CD4-positive, alpha-beta T cell (primary cell): ENCODE measurements at regions not wholly inside any gene's neighbourhood (a gene's known extent, or its start where the extent isn't known, plus 50 kb on each side); places are given as distances from the start of the nearest gene placed in this dataset.

Source experiments
- ATAC-seq: fragments of 200-7000 bp; cut with Tn5 transposase; one replicate; pipeline ENCODE4 v1.10.0; 2022; ENCODE audit warnings: mild to moderate bottlenecking; ENCODE audit not compliant: poor library complexity
- CTCF ChIA-PET: fragments of 350-600 bp; sonication (Branson Sonifier 250); formaldehyde crosslinking; loops from one replicate; lab custom pipeline; 2021; ENCODE audit warnings: antibody characterized with exemption, inconsistent platforms; lab: Charles Lee
- POLR2A ChIA-PET: fragments of 350-600 bp; sonication (Branson Sonifier 250); formaldehyde crosslinking; loops from one replicate; lab custom pipeline; 2021; ENCODE audit warnings: antibody characterized with exemption, inconsistent platforms; lab: Charles Lee
- DNase-seq, 14 experiments: peaks; one replicate each; pipeline ENCODE4 v3.0.0-alpha.2; 2013 to 2020; ENCODE audit warnings: mixed read lengths in 2 of 14
- H3K27ac ChIP-seq, 2 donors: one replicate each; pipeline versions ENCODE4 v1.5.1 to v1.7.0; 2013; ENCODE audit warnings: low read length in 2 of 2, low read depth in 1 of 2, mild to moderate bottlenecking in 1 of 2
- H3K27me3 ChIP-seq, 2 experiments: 1 replicate in 1 of 2; 2 replicates in 1 of 2; pipeline versions ENCODE4 v1.6.1 to v1.7.0; 2013; ENCODE audit warnings: low read length in 2 of 2, control low read depth in 1 of 2, mild to moderate bottlenecking in 1 of 2, moderate library complexity in 1 of 2; ENCODE audit not compliant: insufficient read depth in 2 of 2, control insufficient read depth in 1 of 2
- H3K36me3 ChIP-seq: one replicate; pipeline ENCODE4 v1.6.1; 2013; ENCODE audit warnings: low read length, control low read depth; ENCODE audit not compliant: insufficient read depth
- H3K4me1 ChIP-seq: one replicate; pipeline ENCODE4 v1.6.1; 2013; ENCODE audit warnings: low read length, control low read depth; ENCODE audit not compliant: insufficient read depth
- H3K4me3 ChIP-seq: one replicate; pipeline ENCODE4 v1.5.1; 2013; ENCODE audit warnings: mild to moderate bottlenecking, low read length, moderate library complexity
- H3K9me3 ChIP-seq, 2 experiments: 1 replicate in 1 of 2; 2 replicates in 1 of 2; pipeline versions ENCODE4 v1.6.1 to v1.7.0; 2013; ENCODE audit warnings: low read length in 2 of 2, mild to moderate bottlenecking in 2 of 2, control low read depth in 1 of 2, moderate library complexity in 1 of 2; ENCODE audit not compliant: control insufficient read depth in 1 of 2, insufficient read depth in 1 of 2
- H3K27ac Mint-ChIP-seq: one replicate; pipeline ENCODE4 v1.8.0; 2020; ENCODE audit warnings: mixed read lengths
- H3K27me3 Mint-ChIP-seq: one replicate; pipeline ENCODE4 v1.8.0; 2021; ENCODE audit warnings: mixed read lengths
- H3K36me3 Mint-ChIP-seq: one replicate; pipeline ENCODE4 v1.8.0; 2021; ENCODE audit warnings: low read depth, mixed read lengths
- H3K4me1 Mint-ChIP-seq: one replicate; pipeline ENCODE4 v1.8.0; 2021; ENCODE audit warnings: low read depth, mixed read lengths
- H3K4me3 Mint-ChIP-seq: one replicate; pipeline ENCODE4 v1.8.0; 2020; ENCODE audit warnings: mild to moderate bottlenecking, mixed read lengths
- H3K9me3 Mint-ChIP-seq: one replicate; pipeline ENCODE4 v1.8.0; 2020; ENCODE audit warnings: mixed read lengths
- CTCF ChIP-seq: fragments of 200-600 bp; IDR thresholded peaks from one replicate; pipeline ENCODE4 v1.8.0; 2022; ENCODE audit warnings: antibody characterized with exemption, mild to moderate bottlenecking
- intact Hi-C, 2 experiments: fragments of 100-400 bp; cut with DNase I in 1 of 2; cut with micrococcal nuclease in 1 of 2; formaldehyde crosslinking; loops; one replicate each; pipeline versions ENCODE4 v1.15.1 to v1.9.0; 2023 to 2025; cut with DNase I, micrococcal nuclease

- DNase-seq (no peak), ATAC-seq (no peak)
- Histone ChIP-seq H3K27me3 (no peaks in the 10 kb centered on the region), H3K4me1 (no peaks in the 10 kb centered on the region), H3K9me3 (no peaks in the 10 kb centered on the region), H3K36me3 (no peaks in the 10 kb centered on the region), H3K27ac (no peak overlapping the region), H3K4me3 (no peak overlapping the region)
- no peak for TF ChIP-seq CTCF
- ChIA-PET CTCF (no interaction called here), POLR2A (no interaction called here)
- Mint-ChIP-seq H3K36me3 (no peaks in the 10 kb centered on the region), H3K9me3 (peaks cover 2% of the 10 kb centered on the region), H3K4me3 (no peak overlapping the region), H3K4me1 (no peaks in the 10 kb centered on the region), H3K27me3 (peaks cover 10% of the 10 kb centered on the region), H3K27ac (no peak overlapping the region)
- intact Hi-C loops: no loop called here
Observed at GRCh38 chr6:12516070-12516469, 200.5 kb upstream of the PHACTR1 start.

- Histone ChIP-seq H3K4me3 (no peak overlapping the region), H3K27ac (no peak overlapping the region), H3K27me3 (no peaks in the 10 kb centered on the region), H3K4me1 (no peaks in the 10 kb centered on the region), H3K9me3 (peaks cover 0 to 3% of the 10 kb centered on the region in 2 experiments), H3K36me3 (no peaks in the 10 kb centered on the region)
- no peak for TF ChIP-seq CTCF
- DNase-seq: no peak
- intact Hi-C loops: no loop called here
- Mint-ChIP-seq H3K27me3 (peaks cover 20% of the 10 kb centered on the region), H3K4me1 (no peaks in the 10 kb centered on the region), H3K27ac (no peak overlapping the region), H3K9me3 (peaks cover 2% of the 10 kb centered on the region), H3K36me3 (no peaks in the 10 kb centered on the region), H3K4me3 (no peak overlapping the region)
- ChIA-PET CTCF (no interaction called here), POLR2A (no interaction called here)
- no peak for ATAC-seq
Observed at GRCh38 chr6:12522347-12522746, 194.2 kb upstream of the PHACTR1 start.

GRCh38 chr6:12523726-12524125 lies 192.8 kb upstream of the PHACTR1 start:
- H3K36me3 Mint-ChIP-seq: no peaks in the 10 kb centered on the region
- no peak overlapping the region for H3K27ac Mint-ChIP-seq
- no peaks in the 10 kb centered on the region for H3K4me1 ChIP-seq
- ChIA-PET CTCF (no interaction called here), POLR2A (no interaction called here)
- H3K4me3 Mint-ChIP-seq: no peak overlapping the region
- DNase-seq (no peak), ATAC-seq (no peak)
- peaks cover 0 to 3% of the 10 kb centered on the region in 2 experiments for H3K27me3 ChIP-seq
- TF ChIP-seq CTCF: no peak
- no peaks in the 10 kb centered on the region for H3K9me3 Mint-ChIP-seq
- peaks cover 0 to 3% of the 10 kb centered on the region in 2 experiments for H3K9me3 ChIP-seq
- H3K27me3 Mint-ChIP-seq: peaks cover 26% of the 10 kb centered on the region
- no peaks in the 10 kb centered on the region for H3K4me1 Mint-ChIP-seq
- no peaks in the 10 kb centered on the region for H3K36me3 ChIP-seq
- intact Hi-C loops: no loop called here
- no peak overlapping the region for H3K4me3 ChIP-seq
- no peak overlapping the region for H3K27ac ChIP-seq
